ENCODE measurements at regions not wholly inside any gene's neighbourhood (a gene's known extent, or its start where the extent isn't known, plus 50 kb on each side); places are given as distances from the start of the nearest gene placed in this dataset.

GRCh38 chr6:8995156-8995555 lies 559.8 kb upstream of the SLC35B3 start:
- no peaks in the 10 kb centered on the region for H3K27me3 ChIP-seq (replicated peaks; ENCODE audit: insufficient read depth, low read depth, low read length, poor library complexity)
- H3K4me1 ChIP-seq (ENCODE audit: insufficient read depth, low read length, poor library complexity, severe bottlenecking): no peaks in the 10 kb centered on the region
- TF ChIP-seq EZH2 (IDR thresholded peaks at IDR 0.05; ENCODE audit: borderline replicate concordance, low read depth, low read length, poor library complexity, severe bottlenecking) (no peak), CTCF (conservative IDR thresholded peaks at IDR 0.05; ENCODE audit: low read depth, low read length) (no peak)
- H3K36me3 ChIP-seq (ENCODE audit: insufficient read depth, low read length, poor library complexity, severe bottlenecking): no peaks in the 10 kb centered on the region
- CTCF ChIA-PET: no interaction called here
- no peak for DNase-seq (ENCODE audit: low spot score)
- no TSS peak for BruUV-seq (replicated peaks)
- no peaks in the 10 kb centered on the region for H3K9me3 ChIP-seq (ENCODE audit: low read depth, low read length, poor library complexity, severe bottlenecking)
- POLR2A ChIA-PET (ENCODE audit: low non-redundant PET): no interaction called here
- no peak overlapping the region for H3K4me3 ChIP-seq (ENCODE audit: low read depth, low read length, poor library complexity, severe bottlenecking)
- no peak overlapping the region for H3K27ac ChIP-seq (ENCODE audit: low read depth, low read length, poor library complexity, severe bottlenecking)
- intact Hi-C loops (cut with micrococcal nuclease; ENCODE audit: unreplicated experiment): no loop called here

- DNase-seq (ENCODE audit: low spot score): no peak
- intact Hi-C loops (cut with micrococcal nuclease; ENCODE audit: unreplicated experiment): no loop called here
- H3K4me3 ChIP-seq (ENCODE audit: low read depth, low read length, poor library complexity, severe bottlenecking): no peak overlapping the region
- no TSS peak for BruUV-seq (replicated peaks)
- no peak overlapping the region for H3K27ac ChIP-seq (ENCODE audit: low read depth, low read length, poor library complexity, severe bottlenecking)
- no peak for TF ChIP-seq CTCF (conservative IDR thresholded peaks at IDR 0.05; ENCODE audit: low read depth, low read length)
- no peaks in the 10 kb centered on the region for H3K36me3 ChIP-seq (ENCODE audit: insufficient read depth, low read length, poor library complexity, severe bottlenecking)
- H3K27me3 ChIP-seq (replicated peaks; ENCODE audit: insufficient read depth, low read depth, low read length, poor library complexity): no peaks in the 10 kb centered on the region
- ChIA-PET CTCF (no interaction called here), POLR2A (ENCODE audit: low non-redundant PET) (no interaction called here)
- H3K4me1 ChIP-seq (ENCODE audit: insufficient read depth, low read length, poor library complexity, severe bottlenecking): no peaks in the 10 kb centered on the region
- no peaks in the 10 kb centered on the region for H3K9me3 ChIP-seq (ENCODE audit: low read depth, low read length, poor library complexity, severe bottlenecking)
Measured at GRCh38 chr6:8993111-8993510, 557.8 kb upstream of the SLC35B3 start.

GRCh38 chr6:8991844-8992243 lies 556.5 kb upstream of the SLC35B3 start:
- Histone ChIP-seq H3K27me3 (replicated peaks; ENCODE audit: insufficient read depth, low read depth, low read length, poor library complexity) (no peaks in the 10 kb centered on the region), H3K27ac (ENCODE audit: low read depth, low read length, poor library complexity, severe bottlenecking) (no peak overlapping the region), H3K9me3 (ENCODE audit: low read depth, low read length, poor library complexity, severe bottlenecking) (no peaks in the 10 kb centered on the region), H3K4me1 (ENCODE audit: insufficient read depth, low read length, poor library complexity, severe bottlenecking) (no peaks in the 10 kb centered on the region), H3K36me3 (ENCODE audit: insufficient read depth, low read length, poor library complexity, severe bottlenecking) (no peaks in the 10 kb centered on the region), H3K4me3 (ENCODE audit: low read depth, low read length, poor library complexity, severe bottlenecking) (no peak overlapping the region)
- no peak for DNase-seq (ENCODE audit: low spot score)
- intact Hi-C loops (cut with micrococcal nuclease; ENCODE audit: unreplicated experiment): no loop called here
- ChIA-PET POLR2A (ENCODE audit: low non-redundant PET) (interaction anchor here (0.6 kb wide), 1 partner anchor 572 kb away, joined by 14 read pairs; no protein-coding TSS in a partner anchor), CTCF (interaction anchor here (0.6 kb wide), 1 partner anchor 422 kb away, joined by 4 read pairs; no protein-coding TSS in a partner anchor)
- TF ChIP-seq EZH2 (IDR thresholded peaks at IDR 0.05; ENCODE audit: borderline replicate concordance, low read depth, low read length, poor library complexity, severe bottlenecking) (no peak), CTCF (conservative IDR thresholded peaks at IDR 0.05; ENCODE audit: low read depth, low read length) (no peak)
- no TSS peak for BruUV-seq (replicated peaks)

All from A673 (cell line).